Keratinocyte (primary cell): ENCODE measurements at regions not wholly inside any gene's neighbourhood (a gene's known extent, or its start where the extent isn't known, plus 50 kb on each side); places are given as distances from the start of the nearest gene placed in this dataset.
A peak's percentile ranks its signal among the peaks of the same experiment; 100 is the strongest.

Experiments
- DNase-seq: peaks from one replicate; pipeline ENCODE4 v3.0.0-alpha.2; 2011; ENCODE audit warnings: low read depth, missing footprints, low spot score
- FAIRE-seq: peaks from 2 replicates; lab custom pipeline; 2011; peaks lifted over from hg19 to GRCh38; lab: Jason Lieb, UNC
- H2AFZ ChIP-seq: 2 replicates; pipeline ENCODE4 v1.6.0; 2012; ENCODE audit warnings: low read length, control low read depth, inconsistent platforms; ENCODE audit not compliant: control insufficient read depth
- H3K27ac ChIP-seq: 2 replicates; pipeline ENCODE4 v1.5.1; 2011; ENCODE audit warnings: low read length; ENCODE audit not compliant: control insufficient read depth, insufficient read depth
- H3K27me3 ChIP-seq: 3 replicates; pipeline ENCODE4 v1.6.0; 2011; ENCODE audit warnings: low read length; ENCODE audit not compliant: control insufficient read depth, insufficient read depth; ENCODE audit errors: extremely low read depth
- H3K36me3 ChIP-seq, 2 experiments: 2 replicates in 1 of 2; 3 replicates in 1 of 2; pipeline ENCODE4 v1.5.1; 2011; ENCODE audit warnings: low read length in 2 of 2, mild to moderate bottlenecking in 1 of 2; ENCODE audit not compliant: control insufficient read depth in 2 of 2, insufficient read depth in 2 of 2; ENCODE audit errors: extremely low read depth in 1 of 2
- H3K4me1 ChIP-seq: 3 replicates; pipeline ENCODE4 v1.5.1; 2011; ENCODE audit warnings: low read length; ENCODE audit not compliant: control insufficient read depth, insufficient read depth; ENCODE audit errors: extremely low read depth
- H3K4me2 ChIP-seq: 3 replicates; pipeline ENCODE4 v1.6.0; 2011; ENCODE audit warnings: low read depth, low read length; ENCODE audit not compliant: control insufficient read depth, insufficient read depth; ENCODE audit errors: extremely low read depth
- H3K4me3 ChIP-seq, 3 experiments: fragments of 200-600 bp in 1 of 3; sonication (generic) in 1 of 3; 2 replicates in 2 of 3; 3 replicates in 1 of 3; pipeline ENCODE4 v1.5.1; 2011 to 2016; ENCODE audit warnings: low read length in 3 of 3, mild to moderate bottlenecking in 3 of 3, control low read depth in 2 of 3, inconsistent platforms in 1 of 3, low read depth in 1 of 3, mixed read lengths in 1 of 3, mixed run types in 1 of 3, moderate library complexity in 1 of 3; ENCODE audit not compliant: control insufficient read depth in 2 of 3, insufficient read depth in 2 of 3; ENCODE audit errors: extremely low read depth in 1 of 3
- H3K79me2 ChIP-seq: 2 replicates; pipeline ENCODE4 v1.6.0; 2012; ENCODE audit warnings: low read length; ENCODE audit not compliant: control insufficient read depth, insufficient read depth
- H3K9ac ChIP-seq: 3 replicates; pipeline ENCODE4 v1.6.0; 2011; ENCODE audit warnings: low read length; ENCODE audit not compliant: control insufficient read depth, insufficient read depth; ENCODE audit errors: extremely low read depth
- H3K9me1 ChIP-seq: 3 replicates; pipeline ENCODE4 v1.6.0; 2011; ENCODE audit warnings: low read length; ENCODE audit not compliant: control insufficient read depth, insufficient read depth; ENCODE audit errors: extremely low read depth
- H3K9me3 ChIP-seq: 2 replicates; pipeline ENCODE4 v1.5.1; 2012; ENCODE audit warnings: low read depth, low read length; ENCODE audit not compliant: control insufficient read depth
- H4K20me1 ChIP-seq: 3 replicates; pipeline ENCODE4 v1.6.0; 2011; ENCODE audit warnings: low read length; ENCODE audit not compliant: control insufficient read depth, insufficient read depth; ENCODE audit errors: extremely low read depth
- CTCF ChIP-seq, 3 experiments: IDR thresholded peaks in 1 of 3; conservative IDR thresholded peaks in 1 of 3; optimal IDR thresholded peaks in 1 of 3; 2 replicates in 2 of 3; 3 replicates in 1 of 3; pipeline versions ENCODE3 to v1.5.1; 2011; ENCODE audit warnings: low read length in 3 of 3, mild to moderate bottlenecking in 3 of 3, moderate library complexity in 2 of 3, control low read depth in 1 of 3, inconsistent platforms in 1 of 3; ENCODE audit not compliant: insufficient read depth in 2 of 3; ENCODE audit errors: extremely low read depth in 1 of 3
- EZH2 ChIP-seq: IDR thresholded peaks from one replicate; pipeline ENCODE4 v1.6.1; 2012; ENCODE audit warnings: inconsistent platforms, mild to moderate bottlenecking, low read length, moderate library complexity
- dilution Hi-C: fragments of 300-500 bp; cut with MboI; formaldehyde crosslinking; loops from one replicate; pipeline ENCODE4 v1.7.0; 2020; ENCODE audit warnings: low sequenced_read_pairs; ENCODE audit not compliant: extremely low pct_ligation_motif_present

- peaks cover 9% of the 10 kb centered on the region for H3K4me1 ChIP-seq
- H3K27ac ChIP-seq = no peak overlapping the region
- no peak overlapping the region for H3K9ac ChIP-seq
- dilution Hi-C loops = no loop called here
- no peaks in the 10 kb centered on the region for H3K27me3 ChIP-seq
- H2AFZ ChIP-seq = no peak overlapping the region
- no peaks in the 10 kb centered on the region for H3K79me2 ChIP-seq
- H4K20me1 ChIP-seq = no peaks in the 10 kb centered on the region
- H3K9me1 ChIP-seq = no peaks in the 10 kb centered on the region
- no peaks in the 10 kb centered on the region for H3K9me3 ChIP-seq
- no peak overlapping the region for H3K4me3 ChIP-seq
- no peaks in the 10 kb centered on the region for H3K36me3 ChIP-seq
- TF ChIP-seq CTCF (optimal IDR thresholded peaks at IDR 0.05 in 1 of 3, IDR thresholded peaks at IDR 0.05 in 1 of 3, conservative IDR thresholded peaks at IDR 0.05 in 1 of 3; ENCODE audit: extremely low read depth in 1 of 3, insufficient read depth in 2 of 3, low read length in 3 of 3) (peak in 1 of 3 experiments; percentile 49), EZH2 (no peak)
- H3K4me2 ChIP-seq = no peak overlapping the region
- DNase-seq = no peak
- no peak for FAIRE-seq
These were observed 253.1 kb upstream of the PELI2 start for GRCh38 chr14:55864890-55865655.

- peaks cover 9% of the 10 kb centered on the region for H3K4me1 ChIP-seq
- no peak overlapping the region for H3K27ac ChIP-seq
- no peaks in the 10 kb centered on the region for H3K79me2 ChIP-seq
- H3K4me2 ChIP-seq = no peak overlapping the region
- H4K20me1 ChIP-seq = no peaks in the 10 kb centered on the region
- no peak overlapping the region for H3K9ac ChIP-seq
- dilution Hi-C loops = no loop called here
- no peaks in the 10 kb centered on the region for H3K9me1 ChIP-seq
- H3K4me3 ChIP-seq = no peak overlapping the region
- H3K9me3 ChIP-seq = no peaks in the 10 kb centered on the region
- DNase-seq (no peak), FAIRE-seq (no peak)
- no peaks in the 10 kb centered on the region for H3K36me3 ChIP-seq
- no peak overlapping the region for H2AFZ ChIP-seq
- TF ChIP-seq CTCF (optimal IDR thresholded peaks at IDR 0.05 in 1 of 3, IDR thresholded peaks at IDR 0.05 in 1 of 3, conservative IDR thresholded peaks at IDR 0.05 in 1 of 3; ENCODE audit: extremely low read depth in 1 of 3, insufficient read depth in 2 of 3, low read length in 3 of 3) = no peak
- TF ChIP-seq EZH2 = no peak
- no peaks in the 10 kb centered on the region for H3K27me3 ChIP-seq
These were observed 250.9 kb upstream of the PELI2 start for GRCh38 chr14:55867311-55867710.
